IMR-90 (cell line): ENCODE measurements at regions not wholly inside any gene's neighbourhood (a gene's known extent, or its start where the extent isn't known, plus 50 kb on each side); places are given as distances from the start of the nearest gene placed in this dataset.

ENCODE experiments used
- ATAC-seq: fragments of 200-7000 bp; cut with Tn5 transposase; 2 replicates; pipeline ENCODE4 v1.9.1; 2020; ENCODE audit warnings: low read depth, mild to moderate bottlenecking, moderate library complexity
- BruUV-seq: library from RNA; stranded (reverse); fragments of 400-500 nt; replicated peaks from 2 replicates; lab custom pipeline; 2021; lab: Mats Ljungman, UMichigan
- CTCF ChIA-PET: fragments of 300-600 bp; formaldehyde crosslinking; extraction: SDS; loops from one replicate; lab custom pipeline; 2021; ENCODE audit warnings: antibody characterized with exemption; lab: Yijun Ruan, JAX
- POLR2A ChIA-PET: fragments of 300-600 bp; sonication (Branson Sonifier 250); formaldehyde crosslinking; loops from one replicate; lab custom pipeline; 2022; ENCODE audit warnings: antibody characterized with exemption; ENCODE audit not compliant: unreplicated experiment; lab: Charles Lee
- DNase-seq: peaks from one replicate; pipeline ENCODE4 v3.0.0; 2013
- H2AFZ ChIP-seq: replicated peaks from 2 replicates; pipeline ENCODE3; 2013; ENCODE audit warnings: low read length, mild to moderate bottlenecking; ENCODE audit not compliant: poor library complexity
- H2AK5ac ChIP-seq: 2 replicates; pipeline ENCODE4 v1.6.1; 2013; ENCODE audit warnings: low read depth, low read length, inconsistent platforms
- H2AK9ac ChIP-seq: replicated peaks from 2 replicates; pipeline ENCODE3; 2013; ENCODE audit warnings: mild to moderate bottlenecking, low read depth, low read length, moderate library complexity; ENCODE audit not compliant: poor library complexity
- H2BK120ac ChIP-seq: 2 replicates; pipeline ENCODE4 v1.6.1; 2013; ENCODE audit warnings: low read depth, low read length, inconsistent platforms
- H2BK15ac ChIP-seq: 3 replicates; pipeline ENCODE4 v1.6.1; 2013; ENCODE audit warnings: low read depth, low read length, inconsistent platforms
- H2BK20ac ChIP-seq: 2 replicates; pipeline ENCODE4 v1.6.1; 2013; ENCODE audit warnings: low read depth, mild to moderate bottlenecking, inconsistent platforms, low read length, moderate library complexity
- H2BK5ac ChIP-seq: 2 replicates; pipeline ENCODE4 v1.6.1; 2013; ENCODE audit warnings: mild to moderate bottlenecking, low read depth, low read length, inconsistent platforms; ENCODE audit not compliant: poor library complexity, severe bottlenecking
- H3K14ac ChIP-seq: replicated peaks from 2 replicates; pipeline ENCODE4 v1.6.1; 2013; ENCODE audit warnings: low read depth, low read length, inconsistent platforms
- H3K18ac ChIP-seq: 2 replicates; pipeline ENCODE4 v1.6.1; 2013; ENCODE audit warnings: low read depth, low read length, control low read depth
- H3K23ac ChIP-seq: 2 replicates; pipeline ENCODE4 v1.6.1; 2013; ENCODE audit warnings: low read depth, low read length, inconsistent platforms
- H3K27ac ChIP-seq: 2 replicates; pipeline ENCODE4 v1.5.1; 2013; ENCODE audit warnings: mild to moderate bottlenecking, control low read depth, low read length; ENCODE audit not compliant: insufficient read depth
- H3K27me3 ChIP-seq: 2 replicates; pipeline ENCODE4 v1.6.1; 2013; ENCODE audit warnings: low read length; ENCODE audit not compliant: control insufficient read depth, insufficient read depth
- H3K36me3 ChIP-seq: 2 replicates; pipeline ENCODE4 v1.6.1; 2013; ENCODE audit warnings: low read length, mixed read lengths; ENCODE audit not compliant: control insufficient read depth, insufficient read depth
- H3K4ac ChIP-seq: 2 replicates; pipeline ENCODE4 v1.6.1; 2013; ENCODE audit warnings: low read depth, low read length, inconsistent platforms
- H3K4me1 ChIP-seq: 2 replicates; pipeline ENCODE4 v1.6.1; 2013; ENCODE audit warnings: low read length, mixed read lengths; ENCODE audit not compliant: control insufficient read depth, insufficient read depth
- H3K4me2 ChIP-seq: 2 replicates; pipeline ENCODE4 v1.6.1; 2013; ENCODE audit warnings: low read depth, mild to moderate bottlenecking, control low read depth, low read length, moderate library complexity
- H3K4me3 ChIP-seq: 2 replicates; pipeline ENCODE4 v1.5.1; 2013; ENCODE audit warnings: low read depth, mild to moderate bottlenecking, control low read depth, low read length, moderate library complexity; ENCODE audit not compliant: insufficient read depth
- H3K56ac ChIP-seq: 2 replicates; pipeline ENCODE4 v1.6.1; 2013; ENCODE audit warnings: low read length, inconsistent platforms; ENCODE audit not compliant: insufficient read depth; ENCODE audit errors: extremely low read depth
- H3K79me1 ChIP-seq, 2 experiments: 2 replicates each; pipeline ENCODE4 v1.6.1; 2013; ENCODE audit warnings: low read length in 2 of 2, inconsistent platforms in 1 of 2, low read depth in 1 of 2
- H3K9ac ChIP-seq: 2 replicates; pipeline ENCODE4 v1.6.1; 2013; ENCODE audit warnings: low read depth, low read length, control low read depth
- H3K9me1 ChIP-seq: 2 replicates; pipeline ENCODE4 v1.6.1; 2013; ENCODE audit warnings: low read length, inconsistent platforms; ENCODE audit not compliant: insufficient read depth
- H3K9me3 ChIP-seq: 2 replicates; pipeline ENCODE4 v1.6.1; 2013; ENCODE audit warnings: low read length; ENCODE audit not compliant: control insufficient read depth, insufficient read depth
- H4K20me1 ChIP-seq: 2 replicates; pipeline ENCODE4 v1.6.1; 2013; ENCODE audit warnings: low read length, inconsistent platforms; ENCODE audit not compliant: insufficient read depth
- H4K5ac ChIP-seq: 2 replicates; pipeline ENCODE4 v1.6.1; 2013; ENCODE audit warnings: mild to moderate bottlenecking, low read depth, low read length, control low read depth
- H4K8ac ChIP-seq, 2 experiments: 2 replicates each; pipeline ENCODE4 v1.6.1; 2013; ENCODE audit warnings: low read depth in 2 of 2, low read length in 2 of 2, control low read depth in 1 of 2, inconsistent platforms in 1 of 2
- H4K91ac ChIP-seq: 2 replicates; pipeline ENCODE4 v1.6.1; 2013; ENCODE audit warnings: low read depth, low read length, inconsistent platforms; ENCODE audit not compliant: insufficient read depth
- BHLHE40 ChIP-seq: fragments of 150-350 bp; IDR thresholded peaks from 2 replicates; pipeline ENCODE4 v1.6.1; 2016; ENCODE audit warnings: mild to moderate bottlenecking, low read depth, low read length
- CEBPB ChIP-seq: IDR thresholded peaks from 2 replicates; pipeline ENCODE4 v1.6.1; 2012; ENCODE audit warnings: low read depth, low read length, improper control_type of control experiment
- CHD1 ChIP-seq: IDR thresholded peaks from 2 replicates; pipeline ENCODE4 v1.6.1; 2012; ENCODE audit warnings: low read depth, low read length, improper control_type of control experiment
- CTCF ChIP-seq: conservative IDR thresholded peaks from 2 replicates; pipeline ENCODE4 v1.5.1; 2012; ENCODE audit warnings: mild to moderate bottlenecking, low read depth, low read length, improper control_type of control experiment
- ELK1 ChIP-seq: fragments of 150-350 bp; IDR thresholded peaks from 2 replicates; pipeline ENCODE4 v1.6.1; 2016; ENCODE audit warnings: low read depth, mild to moderate bottlenecking, low read length, moderate library complexity, borderline replicate concordance
- FOS ChIP-seq: fragments of 150-350 bp; IDR thresholded peaks from 2 replicates; pipeline ENCODE4 v1.6.1; 2016; ENCODE audit warnings: low read depth, low read length
- MAFK ChIP-seq: IDR thresholded peaks from 2 replicates; pipeline ENCODE4 v1.6.1; 2012; ENCODE audit warnings: low read depth, low read length, improper control_type of control experiment
- MAZ ChIP-seq: IDR thresholded peaks from 2 replicates; pipeline ENCODE4 v1.6.1; 2012; ENCODE audit warnings: low read depth, mild to moderate bottlenecking, low read length, improper control_type of control experiment, moderate library complexity, borderline replicate concordance
- MXI1 ChIP-seq: IDR thresholded peaks from 2 replicates; pipeline ENCODE4 v1.6.1; 2012; ENCODE audit warnings: low read depth, mild to moderate bottlenecking, low read length, moderate library complexity, borderline replicate concordance
- NFE2L2 ChIP-seq: fragments of 150-350 bp; IDR thresholded peaks from 2 replicates; pipeline ENCODE4 v1.6.1; 2016; ENCODE audit warnings: low read depth, mild to moderate bottlenecking, low read length
- POLR2A ChIP-seq: IDR thresholded peaks from 2 replicates; pipeline ENCODE4 v1.6.1; 2012; ENCODE audit warnings: mild to moderate bottlenecking, low read depth, low read length
- RAD21 ChIP-seq: IDR thresholded peaks from 2 replicates; pipeline ENCODE4 v1.6.1; 2012; ENCODE audit warnings: low read length, improper control_type of control experiment
- RCOR1 ChIP-seq: IDR thresholded peaks from 2 replicates; pipeline ENCODE4 v1.6.1; 2012; ENCODE audit warnings: mild to moderate bottlenecking, low read length, improper control_type of control experiment; ENCODE audit not compliant: insufficient replicate concordance
- RFX5 ChIP-seq: IDR thresholded peaks from 2 replicates; pipeline ENCODE4 v1.8.0; 2012; ENCODE audit warnings: low read depth, mild to moderate bottlenecking, low read length, moderate library complexity
- SMC3 ChIP-seq: fragments of 150-350 bp; IDR thresholded peaks from 2 replicates; pipeline ENCODE4 v1.6.1; 2016; ENCODE audit warnings: low read depth, mild to moderate bottlenecking, antibody characterized with exemption, low read length, moderate library complexity
- USF2 ChIP-seq: fragments of 150-350 bp; IDR thresholded peaks from 2 replicates; pipeline ENCODE4 v1.6.1; 2017; ENCODE audit warnings: mild to moderate bottlenecking, antibody characterized with exemption, low read length, low read depth
- dilution Hi-C: fragments of 300-500 bp; cut with HindIII; formaldehyde crosslinking; loops from one replicate; pipeline ENCODE4 v1.14.3; 2018; ENCODE audit warnings: low sequenced_read_pairs; ENCODE audit not compliant: unreplicated experiment
- in situ Hi-C: fragments of 300-500 bp; cut with MboI; formaldehyde crosslinking; loops from 3 replicates; pipeline ENCODE4 v1.14.3; 2019; ENCODE audit warnings: low sequenced_read_pairs, inconsistent platforms, mixed read lengths
- intact Hi-C: fragments of 100-400 bp; cut with micrococcal nuclease; formaldehyde crosslinking; loops from 2 replicates; pipeline ENCODE4 v1.10.0; 2022

- H2AK5ac ChIP-seq = no peak overlapping the region
- H2AFZ ChIP-seq = no peak overlapping the region
- no peak overlapping the region for H2BK5ac ChIP-seq
- ChIA-PET CTCF (no interaction called here), POLR2A (no interaction called here)
- no peak overlapping the region for H4K5ac ChIP-seq
- no peak overlapping the region for H3K14ac ChIP-seq
- H3K18ac ChIP-seq = no peak overlapping the region
- H3K9ac ChIP-seq = no peak overlapping the region
- H2AK9ac ChIP-seq = no peak overlapping the region
- no peak overlapping the region for H3K4ac ChIP-seq
- H2BK20ac ChIP-seq = no peak overlapping the region
- H4K20me1 ChIP-seq = no peaks in the 10 kb centered on the region
- H3K79me1 ChIP-seq = no peaks in the 10 kb centered on the region
- no peaks in the 10 kb centered on the region for H3K9me3 ChIP-seq
- dilution Hi-C loops (no loop called here), in situ Hi-C loops (loop anchor here (25.0 kb wide), 3 partner anchors 851 to 1351 kb away; no protein-coding TSS in a partner anchor), intact Hi-C loops (no loop called here)
- no peak overlapping the region for H3K56ac ChIP-seq
- H3K27ac ChIP-seq = no peak overlapping the region
- ATAC-seq (no peak), DNase-seq (no peak)
- no peak overlapping the region for H3K4me3 ChIP-seq
- BruUV-seq = no TSS peak
- H4K91ac ChIP-seq = no peak overlapping the region
- H2BK15ac ChIP-seq = no peak overlapping the region
- H2BK120ac ChIP-seq = no peak overlapping the region
- no peak overlapping the region for H3K4me2 ChIP-seq
- H4K8ac ChIP-seq = no peak overlapping the region
- H3K23ac ChIP-seq = no peak overlapping the region
- no peaks in the 10 kb centered on the region for H3K9me1 ChIP-seq
- no peaks in the 10 kb centered on the region for H3K27me3 ChIP-seq
- H3K36me3 ChIP-seq = no peaks in the 10 kb centered on the region
- H3K4me1 ChIP-seq = no peaks in the 10 kb centered on the region
- TF ChIP-seq BHLHE40 = no peak
- TF ChIP-seq RCOR1 = no peak
- TF ChIP-seq CEBPB = no peak
- TF ChIP-seq MAFK = no peak
- TF ChIP-seq MAZ = no peak
- TF ChIP-seq NFE2L2 = no peak
- TF ChIP-seq RAD21 = no peak
- TF ChIP-seq CHD1 = no peak
- no peak for TF ChIP-seq MXI1
- no peak for TF ChIP-seq ELK1
- TF ChIP-seq USF2 = no peak
- TF ChIP-seq SMC3 = no peak
- TF ChIP-seq FOS = no peak
- no peak for TF ChIP-seq CTCF
- TF ChIP-seq RFX5 = no peak
- no peak for TF ChIP-seq POLR2A
These were observed 2190.5 kb upstream of the RAG2 start for GRCh38 chr11:38788561-38788960.
